GM10266 (cell line): ENCODE measurements at regions not wholly inside any gene's neighbourhood (a gene's known extent, or its start where the extent isn't known, plus 50 kb on each side); places are given as distances from the start of the nearest gene placed in this dataset.
"Not testable (repeated sequence)": the region's sequence is repeated elsewhere in the genome, so short reads cannot be mapped to it uniquely, and the experiment has no call there.

ENCODE experiments used
- DNase-seq: peaks from one replicate; pipeline ENCODE4 v3.0.0; 2012; ENCODE audit errors: extremely low spot score
- CTCF ChIP-seq: IDR thresholded peaks from 2 replicates; pipeline ENCODE4 v1.5.1; 2012; ENCODE audit warnings: mild to moderate bottlenecking, low read depth; ENCODE audit not compliant: control insufficient read depth, insufficient read depth; ENCODE audit errors: missing control alignments

GRCh38 chr15:46080016-46080415 is 445.2 kb downstream of the SQOR start:
- TF ChIP-seq CTCF, result no peak
- DNase-seq, result no peak

- DNase-seq, result no peak
- TF ChIP-seq CTCF, result no peak
These were observed 453.9 kb downstream of the SQOR start for GRCh38 chr15:46088486-46089445.

- DNase-seq, result no peak
- no peak for TF ChIP-seq CTCF
These were observed 454.7 kb downstream of the SQOR start for GRCh38 chr15:46089467-46089935.

- no peak for DNase-seq
- TF ChIP-seq CTCF, result no peak
These were observed 457.1 kb downstream of the SQOR start for GRCh38 chr15:46091860-46092450.

GRCh38 chr15:46098006-46098405 is 463.2 kb downstream of the SQOR start:
- DNase-seq, result not testable (repeated sequence)

GRCh38 chr15:46110755-46111154 is 475.9 kb downstream of the SQOR start:
- no peak for TF ChIP-seq CTCF
- no peak for DNase-seq

GRCh38 chr15:46111730-46112129 is 476.9 kb downstream of the SQOR start:
- TF ChIP-seq CTCF, result no peak
- DNase-seq, result no peak
